ENCODE measurements at regions not wholly inside any gene's neighbourhood (a gene's known extent, or its start where the extent isn't known, plus 50 kb on each side); places are given as distances from the start of the nearest gene placed in this dataset.

GRCh38 chr2:12895017-12895416, 178.3 kb downstream of the TRIB2 start:
- H3K27me3 ChIP-seq (ENCODE audit: control insufficient read depth in 1 of 2, insufficient read depth in 2 of 2, low read length in 2 of 2), result no peaks in the 10 kb centered on the region
- ATAC-seq (no peak), FAIRE-seq (no peak), DNase-seq (ENCODE audit: low spot score) (no peak)
- ChIA-PET CTCF (ENCODE audit: low intra/inter-chr PET ratio, low total read pairs) (no interaction called here), POLR2A (no interaction called here)
- in situ Hi-C loops (cut with HindIII; ENCODE audit: extremely low pct_ligation_motif_present, low pct_unique_long_range_greater_than_20kb), result no loop called here
- H3K27ac ChIP-seq (ENCODE audit: extremely low read length, insufficient read depth, low read length), result no peak overlapping the region
- no peak overlapping the region for H2AFZ ChIP-seq (ENCODE audit: low read length)
- WGBS (ENCODE audit: low lambda C conversion rate), result 11% methylated on average over 2 of the region's 2 CpGs
- H3K36me3 ChIP-seq (replicated peaks in 1 of 2; ENCODE audit: control insufficient read depth in 1 of 2, insufficient read depth in 2 of 2, low read length in 2 of 2), result no peaks in the 10 kb centered on the region
- H3K4me1 ChIP-seq (ENCODE audit: insufficient read depth, low read length), result no peaks in the 10 kb centered on the region
- H4K20me1 ChIP-seq (ENCODE audit: insufficient read depth, low read length), result no peaks in the 10 kb centered on the region
- no peaks in the 10 kb centered on the region for H3K79me2 ChIP-seq (ENCODE audit: insufficient read depth, low read length)
- intact Hi-C loops (cut with micrococcal nuclease; ENCODE audit: unreplicated experiment), result no loop called here
- no peak overlapping the region for H3K4me2 ChIP-seq (ENCODE audit: low read depth, low read length)
- TF ChIP-seq HIVEP1 (CRISPR knock-in tag; IDR thresholded peaks at IDR 0.05) (no peak), ATF7 (IDR thresholded peaks at IDR 0.05) (peak; percentile 69), ATF7 (CRISPR knock-in tag; IDR thresholded peaks at IDR 0.05) (no peak), ZNF205 (CRISPR knock-in tag; IDR thresholded peaks at IDR 0.05) (no peak), MYNN (CRISPR knock-in tag; IDR thresholded peaks at IDR 0.05; ENCODE audit: low read depth) (no peak), MEIS1 (CRISPR knock-in tag; IDR thresholded peaks at IDR 0.05; ENCODE audit: borderline replicate concordance) (no peak), CREB1 (IDR thresholded peaks at IDR 0.05) (0 out of 2 replicates have a peak, but pooled peaks have one; percentile 34), CREB1 (CRISPR knock-in tag; IDR thresholded peaks at IDR 0.05) (no peak), FLYWCH1 (CRISPR knock-in tag; IDR thresholded peaks at IDR 0.05) (no peak)
- BruUV-seq (replicated peaks), result no TSS peak
- no peak overlapping the region for H3K9ac ChIP-seq (ENCODE audit: insufficient read depth, low read depth, low read length)
- H3K9me3 ChIP-seq (ENCODE audit: low read length), result peaks cover 74% of the 10 kb centered on the region
- no peak overlapping the region for H3K4me3 ChIP-seq (replicated peaks in 1 of 3; ENCODE audit: insufficient read depth in 1 of 3, low read depth in 2 of 3, low read length in 3 of 3)

GRCh38 chr2:12896318-12896982, 179.7 kb downstream of the TRIB2 start:
- intact Hi-C loops (cut with micrococcal nuclease; ENCODE audit: unreplicated experiment) (no loop called here), in situ Hi-C loops (cut with HindIII; ENCODE audit: extremely low pct_ligation_motif_present, low pct_unique_long_range_greater_than_20kb) (no loop called here)
- Histone ChIP-seq H3K4me2 (ENCODE audit: low read depth, low read length) (no peak overlapping the region), H3K27ac (ENCODE audit: extremely low read length, insufficient read depth, low read length) (no peak overlapping the region), H3K27me3 (ENCODE audit: control insufficient read depth in 1 of 2, insufficient read depth in 2 of 2, low read length in 2 of 2) (no peaks in the 10 kb centered on the region), H2AFZ (ENCODE audit: low read length) (no peak overlapping the region), H3K36me3 (replicated peaks in 1 of 2; ENCODE audit: control insufficient read depth in 1 of 2, insufficient read depth in 2 of 2, low read length in 2 of 2) (no peaks in the 10 kb centered on the region), H3K9ac (ENCODE audit: insufficient read depth, low read depth, low read length) (no peak overlapping the region), H4K20me1 (ENCODE audit: insufficient read depth, low read length) (no peaks in the 10 kb centered on the region), H3K79me2 (ENCODE audit: insufficient read depth, low read length) (no peaks in the 10 kb centered on the region), H3K9me3 (ENCODE audit: low read length) (peaks cover 64% of the 10 kb centered on the region), H3K4me3 (replicated peaks in 1 of 3; ENCODE audit: insufficient read depth in 1 of 3, low read depth in 2 of 3, low read length in 3 of 3) (no peak overlapping the region), H3K4me1 (ENCODE audit: insufficient read depth, low read length) (no peaks in the 10 kb centered on the region)
- no peak for ATAC-seq
- no peak for FAIRE-seq
- BruUV-seq (replicated peaks), result no TSS peak
- 31% methylated on average over 4 of the region's 4 CpGs for WGBS (ENCODE audit: low lambda C conversion rate)
- POLR2A ChIA-PET, result no interaction called here
- no peak for DNase-seq (ENCODE audit: low spot score)
- TF ChIP-seq ZFYVE20 (CRISPR knock-in tag; IDR thresholded peaks at IDR 0.05; ENCODE audit: borderline replicate concordance, low read depth) (no peak), AKAP8 (CRISPR knock-in tag; IDR thresholded peaks at IDR 0.05) (no peak), JUND (CRISPR knock-in tag; IDR thresholded peaks at IDR 0.05) (no peak), MZF1 (CRISPR knock-in tag; IDR thresholded peaks at IDR 0.05; ENCODE audit: borderline replicate concordance) (no peak)
- CTCF ChIA-PET (ENCODE audit: low intra/inter-chr PET ratio, low total read pairs), result no interaction called here

All from HepG2 (cell line).